ENCODE measurements at regions not wholly inside any gene's neighbourhood (a gene's known extent, or its start where the extent isn't known, plus 50 kb on each side); places are given as distances from the start of the nearest gene placed in this dataset.

DNA sequence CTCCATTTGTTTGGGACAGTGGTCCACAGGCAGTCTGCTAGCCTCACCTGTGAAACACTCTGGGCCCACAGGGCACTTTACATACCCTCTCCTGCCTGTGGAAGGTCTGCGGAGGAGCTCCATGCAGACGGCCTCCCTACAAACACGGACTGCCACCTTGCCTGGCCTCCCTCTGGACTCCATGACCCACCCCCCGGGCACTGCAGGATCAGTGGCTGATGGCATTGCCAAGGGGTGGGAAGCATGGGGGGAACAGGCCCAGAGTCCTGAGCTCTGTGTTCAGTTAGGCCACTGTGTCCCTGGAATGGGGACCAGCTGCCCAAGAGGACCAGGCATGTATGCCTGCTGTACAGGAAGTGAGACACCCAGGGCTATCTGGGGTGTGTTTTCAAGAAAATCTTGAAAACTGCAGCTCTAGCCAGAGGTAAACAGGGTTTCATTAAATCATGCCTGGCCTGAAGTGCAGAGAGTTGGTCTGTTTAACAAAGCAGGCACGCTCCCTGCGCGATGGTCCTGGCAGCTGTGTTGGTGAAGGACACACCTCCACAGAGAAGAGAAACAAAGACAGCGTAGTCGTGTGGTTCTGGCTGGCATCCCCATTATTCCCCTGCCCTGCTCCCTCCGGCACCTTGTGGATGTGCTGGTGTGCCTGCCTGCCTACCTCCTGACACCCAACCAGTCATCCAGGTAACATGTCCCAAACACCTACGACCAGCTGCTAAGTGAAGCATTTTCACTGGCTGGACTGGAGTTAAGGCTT is 470.8 kb upstream of the ZMIZ1 start:
- H3K4me3 ChIP-seq (ENCODE audit: low read depth, low read length) = no peak overlapping the region
- DNase-seq (ENCODE audit: low read depth) = no peak
- TF ChIP-seq, protein P1, sequence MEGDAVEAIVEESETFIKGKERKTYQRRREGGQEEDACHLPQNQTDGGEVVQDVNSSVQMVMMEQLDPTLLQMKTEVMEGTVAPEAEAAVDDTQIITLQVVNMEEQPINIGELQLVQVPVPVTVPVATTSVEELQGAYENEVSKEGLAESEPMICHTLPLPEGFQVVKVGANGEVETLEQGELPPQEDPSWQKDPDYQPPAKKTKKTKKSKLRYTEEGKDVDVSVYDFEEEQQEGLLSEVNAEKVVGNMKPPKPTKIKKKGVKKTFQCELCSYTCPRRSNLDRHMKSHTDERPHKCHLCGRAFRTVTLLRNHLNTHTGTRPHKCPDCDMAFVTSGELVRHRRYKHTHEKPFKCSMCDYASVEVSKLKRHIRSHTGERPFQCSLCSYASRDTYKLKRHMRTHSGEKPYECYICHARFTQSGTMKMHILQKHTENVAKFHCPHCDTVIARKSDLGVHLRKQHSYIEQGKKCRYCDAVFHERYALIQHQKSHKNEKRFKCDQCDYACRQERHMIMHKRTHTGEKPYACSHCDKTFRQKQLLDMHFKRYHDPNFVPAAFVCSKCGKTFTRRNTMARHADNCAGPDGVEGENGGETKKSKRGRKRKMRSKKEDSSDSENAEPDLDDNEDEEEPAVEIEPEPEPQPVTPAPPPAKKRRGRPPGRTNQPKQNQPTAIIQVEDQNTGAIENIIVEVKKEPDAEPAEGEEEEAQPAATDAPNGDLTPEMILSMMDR (IDR thresholded peaks at IDR 0.05; ENCODE audit: insufficient read depth, low read depth, low read length, missing control alignments) = no peak

DNA sequence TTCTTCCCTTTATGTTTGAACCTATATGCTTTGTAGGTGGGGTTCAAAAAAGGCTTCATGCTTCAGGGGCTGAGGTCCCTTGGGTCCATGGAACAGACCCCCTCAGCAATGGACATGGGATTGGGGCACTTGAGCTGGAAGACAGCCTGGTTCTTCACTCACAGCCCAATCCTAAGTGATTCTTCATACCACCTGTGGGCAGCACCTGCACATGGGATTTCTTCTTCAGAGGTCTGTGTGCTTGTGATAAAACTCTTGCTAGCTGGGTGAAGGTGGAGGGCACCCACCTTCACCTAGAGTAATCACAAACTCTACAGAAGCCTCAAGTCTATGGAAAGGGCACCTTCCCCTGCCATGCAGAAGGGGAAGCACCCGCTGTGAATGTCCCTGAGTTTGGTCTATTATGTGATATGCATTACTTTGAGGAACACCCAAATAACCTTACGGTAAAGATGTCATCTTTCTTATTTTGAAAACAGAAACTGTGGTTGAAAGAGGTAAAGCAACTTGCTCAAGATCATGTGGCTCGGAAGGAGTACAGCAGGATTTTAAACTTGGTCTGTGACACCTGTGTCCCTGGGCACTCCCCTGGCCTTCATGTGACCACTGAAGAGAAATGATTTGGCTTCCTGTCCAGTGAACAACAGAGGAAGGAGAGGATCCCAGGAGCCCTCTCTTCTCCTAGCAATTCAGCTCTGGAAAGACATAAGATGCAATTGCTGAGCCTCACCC is 469.5 kb upstream of the ZMIZ1 start:
- TF ChIP-seq, protein P1 (IDR thresholded peaks at IDR 0.05; ENCODE audit: insufficient read depth, low read depth, low read length, missing control alignments) = no peak
- DNase-seq (ENCODE audit: low read depth) = no peak
- H3K4me3 ChIP-seq (ENCODE audit: low read depth, low read length) = no peak overlapping the region

DNA sequence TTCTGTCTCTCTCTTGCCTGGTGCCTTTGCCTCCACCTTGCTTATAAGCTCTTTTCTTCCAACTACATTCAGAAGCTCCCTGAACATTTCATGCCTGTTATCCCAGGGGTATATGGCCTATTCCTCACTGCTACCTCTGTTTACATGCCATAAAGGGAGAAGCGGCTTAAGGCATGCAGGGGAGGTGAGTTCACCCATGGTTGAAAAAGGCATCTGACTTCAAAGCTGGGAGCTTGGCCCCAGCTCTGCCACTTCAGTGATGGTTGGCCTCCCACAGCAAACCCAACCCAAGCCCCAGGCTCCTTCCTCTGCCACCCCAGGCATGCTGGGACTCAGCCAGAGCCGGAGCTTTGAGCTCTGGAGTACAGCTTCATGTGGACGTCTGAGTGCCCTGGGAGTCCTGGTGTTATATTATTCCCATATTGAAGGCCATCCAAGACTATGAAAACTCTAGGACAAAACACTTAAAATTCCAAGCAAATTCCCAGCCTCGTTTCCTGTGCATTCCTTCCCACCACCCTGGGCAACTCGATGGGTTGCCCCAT is 468.6 kb upstream of the ZMIZ1 start:
- no peak for DNase-seq (ENCODE audit: low read depth)
- TF ChIP-seq, protein P1 (IDR thresholded peaks at IDR 0.05; ENCODE audit: insufficient read depth, low read depth, low read length, missing control alignments) = no peak
- H3K4me3 ChIP-seq (ENCODE audit: low read depth, low read length) = no peak overlapping the region

DNA sequence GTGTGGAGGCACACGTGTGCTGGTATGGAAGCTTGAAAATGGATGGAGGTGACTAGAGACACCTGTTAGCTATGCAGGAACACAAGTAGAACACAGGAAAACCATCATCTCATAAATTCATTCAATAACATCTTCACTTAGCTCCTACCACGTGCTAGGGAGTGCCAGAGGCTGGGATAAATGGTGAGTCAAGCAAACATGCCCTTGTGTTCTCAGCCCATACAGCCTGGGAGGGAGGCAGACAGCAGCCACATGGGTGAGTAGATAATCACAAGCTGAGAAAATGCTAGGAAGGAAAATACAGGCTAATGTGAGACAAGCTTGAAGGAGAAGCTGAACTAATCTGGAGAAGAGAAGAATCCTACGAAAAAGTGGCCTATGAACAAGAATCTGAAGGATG is 468.0 kb upstream of the ZMIZ1 start:
- no peak overlapping the region for H3K4me3 ChIP-seq (ENCODE audit: low read depth, low read length)
- TF ChIP-seq, protein P1 (IDR thresholded peaks at IDR 0.05; ENCODE audit: insufficient read depth, low read depth, low read length, missing control alignments) = no peak
- DNase-seq (ENCODE audit: low read depth) = no peak

DNA sequence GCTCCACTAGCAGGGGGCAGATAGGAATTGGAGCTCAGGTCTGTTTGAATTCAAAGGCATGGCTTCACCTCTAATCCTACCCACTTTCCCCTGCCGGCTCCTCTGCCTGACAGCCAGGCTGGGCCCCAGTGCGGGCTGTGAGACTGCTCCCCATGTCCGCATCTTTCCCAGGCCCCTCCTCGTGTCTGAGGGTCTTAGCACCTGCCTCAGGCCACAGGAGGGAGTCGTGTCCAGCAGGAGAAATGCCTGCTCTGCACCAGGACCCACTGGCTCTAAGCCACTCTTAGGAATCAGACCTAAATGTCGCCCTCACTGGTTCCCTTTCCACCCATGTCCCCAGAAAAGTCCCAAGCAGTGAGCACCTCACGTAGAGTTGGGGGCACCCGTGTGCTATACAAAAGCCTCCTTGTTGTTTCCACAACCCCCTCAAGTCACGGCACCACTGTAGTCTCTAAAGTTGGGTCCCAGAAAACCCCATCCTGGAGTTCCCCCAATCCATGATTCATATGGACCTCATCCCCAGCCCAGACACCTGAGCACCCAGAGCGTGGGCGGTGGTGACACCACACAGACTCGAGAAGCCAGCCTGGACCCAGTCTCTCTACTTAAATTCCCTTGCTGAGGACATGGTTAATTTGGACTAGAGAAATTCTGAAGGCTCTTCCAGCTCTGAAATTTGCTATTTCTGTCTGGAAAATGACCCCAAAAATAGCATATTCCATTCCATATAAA is 466.4 kb upstream of the ZMIZ1 start:
- H3K4me3 ChIP-seq (ENCODE audit: low read depth, low read length) = no peak overlapping the region
- no peak for DNase-seq (ENCODE audit: low read depth)
- TF ChIP-seq, protein P1 (IDR thresholded peaks at IDR 0.05; ENCODE audit: insufficient read depth, low read depth, low read length, missing control alignments) = no peak

DNA sequence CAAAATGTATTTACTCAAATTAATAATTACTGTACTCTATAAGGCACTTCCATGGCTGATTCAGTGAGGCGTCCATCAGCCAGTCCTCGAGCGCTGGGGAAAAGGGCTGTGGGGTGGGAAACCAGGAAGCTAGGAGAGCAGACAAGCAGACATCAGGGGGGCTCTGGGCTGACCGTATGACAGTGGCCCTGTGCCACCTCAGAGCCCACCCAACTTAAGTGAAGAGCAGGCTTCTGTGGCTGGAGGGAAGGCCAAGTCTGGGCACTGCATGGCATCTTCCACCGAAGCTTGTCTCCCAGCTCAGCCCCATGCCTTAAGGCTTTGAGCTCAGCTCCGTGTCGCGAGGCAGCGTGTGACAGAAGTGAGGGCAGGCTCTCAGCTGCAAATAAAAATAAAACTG is 464.5 kb upstream of the ZMIZ1 start:
- H3K4me3 ChIP-seq (ENCODE audit: low read depth, low read length) = no peak overlapping the region
- TF ChIP-seq, protein P1 (IDR thresholded peaks at IDR 0.05; ENCODE audit: insufficient read depth, low read depth, low read length, missing control alignments) = no peak
- no peak for DNase-seq (ENCODE audit: low read depth)

Data from GM12865 (cell line).